BLaER1 treated with 17β-estradiol and CSF1 and Interleukin-3, amounts not matched to agents 10 nM and 100 nM (cell line): ENCODE measurements at regions not wholly inside any gene's neighbourhood (a gene's known extent, or its start where the extent isn't known, plus 50 kb on each side); places are given as distances from the start of the nearest gene placed in this dataset.

Source experiments
- H3K27ac ChIP-seq, 11 experiments: shearing (Covaris generic); formaldehyde crosslinking; 2 replicates each; pipeline ENCODE4 v1.8.1; 2022
- H3K27me3 ChIP-seq, 11 experiments: shearing (Covaris generic); formaldehyde crosslinking; 2 replicates each; pipeline ENCODE4 v1.8.1; 2022
- H3K36me3 ChIP-seq, 11 experiments: shearing (Covaris generic); formaldehyde crosslinking; 2 replicates each; pipeline ENCODE4 v1.8.1; 2022
- H3K4me1 ChIP-seq, 10 experiments: shearing (Covaris generic); formaldehyde crosslinking; 2 replicates each; pipeline ENCODE4 v1.8.1; 2022
- H3K4me2 ChIP-seq, 11 experiments: shearing (Covaris generic); formaldehyde crosslinking; 2 replicates each; pipeline ENCODE4 v1.8.1; 2022
- H3K4me3 ChIP-seq, 10 experiments: shearing (Covaris generic); formaldehyde crosslinking; 2 replicates each; pipeline ENCODE4 v1.8.1; 2022
- H3K9ac ChIP-seq, 11 experiments: shearing (Covaris generic); formaldehyde crosslinking; 2 replicates each; pipeline ENCODE4 v1.8.1; 2022
- H3K9me3 ChIP-seq, 11 experiments: shearing (Covaris generic); formaldehyde crosslinking; replicated peaks in 1 of 11; 2 replicates each; pipeline ENCODE4 v1.8.1; 2022
- H4K20me1 ChIP-seq, 11 experiments: shearing (Covaris generic); formaldehyde crosslinking; 2 replicates each; pipeline ENCODE4 v1.8.1; 2022
- Cebpa-rat ChIP-seq, 11 experiments: shearing (Covaris generic); IDR thresholded peaks; 2 replicates each; pipeline ENCODE4 v1.8.1; 2022

GRCh38 chr2:38438133-38438882 lies 61.2 kb upstream of the ATL2 start:
- H3K9me3 ChIP-seq = peaks cover 0 to 4% (median 0%) of the 10 kb centered on the region in 11 experiments; a peak in 1 of 22 replicates
- H3K4me1 ChIP-seq = no peaks in the 10 kb centered on the region; a peak in 2 of 20 replicates
- no peaks in the 10 kb centered on the region for H3K36me3 ChIP-seq
- H3K27ac ChIP-seq = no peak overlapping the region
- no peak for TF ChIP-seq Cebpa-rat (IDR thresholded peaks at IDR 0.05)
- no peak overlapping the region for H3K9ac ChIP-seq
- H3K4me3 ChIP-seq = no peak overlapping the region
- no peaks in the 10 kb centered on the region for H4K20me1 ChIP-seq
- H3K27me3 ChIP-seq = no peaks in the 10 kb centered on the region
- H3K4me2 ChIP-seq = no peak overlapping the region

DNA sequence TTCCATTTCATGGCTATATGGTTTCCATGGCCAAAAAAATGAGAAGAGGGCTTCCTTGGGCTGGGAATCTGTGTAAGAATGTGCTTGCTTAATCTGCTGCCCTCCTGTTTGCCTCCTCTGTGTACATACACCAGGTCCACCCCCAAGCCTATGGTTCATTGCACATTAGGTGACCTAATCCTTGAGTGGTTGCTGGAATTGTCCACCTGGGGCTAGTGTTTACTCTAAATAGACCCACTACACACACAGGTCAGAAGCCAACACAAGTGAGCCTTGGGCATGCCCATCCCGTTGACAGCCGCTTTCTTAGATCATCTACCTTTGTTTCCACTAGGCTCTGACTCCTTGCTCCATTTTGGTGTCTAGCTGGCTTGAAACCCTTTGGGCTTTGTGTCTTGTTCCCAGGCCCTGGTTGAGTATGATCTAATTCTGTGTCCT lies 59.2 kb upstream of the ATL2 start:
- peaks cover 0 to 4% (median 0%) of the 10 kb centered on the region in 11 experiments; a peak in 1 of 22 replicates for H3K9me3 ChIP-seq
- H4K20me1 ChIP-seq = no peaks in the 10 kb centered on the region
- no peaks in the 10 kb centered on the region for H3K36me3 ChIP-seq
- no peak overlapping the region for H3K4me3 ChIP-seq
- H3K4me2 ChIP-seq = no peak overlapping the region
- H3K27ac ChIP-seq = no peak overlapping the region
- no peaks in the 10 kb centered on the region for H3K27me3 ChIP-seq
- H3K9ac ChIP-seq = no peak overlapping the region
- no peaks in the 10 kb centered on the region; a peak in 2 of 20 replicates for H3K4me1 ChIP-seq
- TF ChIP-seq Cebpa-rat (IDR thresholded peaks at IDR 0.05) = no peak

- H3K27ac ChIP-seq = no peak overlapping the region
- no peaks in the 10 kb centered on the region; a peak in 2 of 20 replicates for H3K4me1 ChIP-seq
- H4K20me1 ChIP-seq = no peaks in the 10 kb centered on the region
- no peak for TF ChIP-seq Cebpa-rat (IDR thresholded peaks at IDR 0.05)
- peaks cover 0 to 4% (median 0%) of the 10 kb centered on the region in 11 experiments; a peak in 1 of 22 replicates for H3K9me3 ChIP-seq
- no peaks in the 10 kb centered on the region for H3K27me3 ChIP-seq
- no peak overlapping the region for H3K9ac ChIP-seq
- H3K4me3 ChIP-seq = no peak overlapping the region
- H3K4me2 ChIP-seq = no peak overlapping the region
- no peaks in the 10 kb centered on the region for H3K36me3 ChIP-seq
Observed at GRCh38 chr2:38435775-38436174, 58.7 kb upstream of the ATL2 start.

GRCh38 chr2:38434595-38434994 lies 57.5 kb upstream of the ATL2 start:
- Histone ChIP-seq H3K9me3 (peaks cover 0 to 4% (median 0%) of the 10 kb centered on the region in 11 experiments; a peak in 1 of 22 replicates), H3K4me2 (no peak overlapping the region), H3K27me3 (no peaks in the 10 kb centered on the region), H3K27ac (no peak overlapping the region), H3K36me3 (no peaks in the 10 kb centered on the region), H3K4me3 (no peak overlapping the region), H3K9ac (no peak overlapping the region), H4K20me1 (no peaks in the 10 kb centered on the region), H3K4me1 (no peaks in the 10 kb centered on the region; a peak in 2 of 20 replicates)
- no peak for TF ChIP-seq Cebpa-rat (IDR thresholded peaks at IDR 0.05)

GRCh38 chr2:38433607-38433975 lies 56.5 kb upstream of the ATL2 start:
- peaks cover 0 to 4% (median 0%) of the 10 kb centered on the region in 11 experiments; a peak in 1 of 22 replicates for H3K9me3 ChIP-seq
- no peaks in the 10 kb centered on the region for H3K4me1 ChIP-seq
- no peak overlapping the region for H3K27ac ChIP-seq
- no peaks in the 10 kb centered on the region for H3K36me3 ChIP-seq
- no peak overlapping the region for H3K9ac ChIP-seq
- H3K4me3 ChIP-seq = no peak overlapping the region
- TF ChIP-seq Cebpa-rat (IDR thresholded peaks at IDR 0.05) = no peak
- no peak overlapping the region for H3K4me2 ChIP-seq
- H3K27me3 ChIP-seq = no peaks in the 10 kb centered on the region
- H4K20me1 ChIP-seq = no peaks in the 10 kb centered on the region

DNA sequence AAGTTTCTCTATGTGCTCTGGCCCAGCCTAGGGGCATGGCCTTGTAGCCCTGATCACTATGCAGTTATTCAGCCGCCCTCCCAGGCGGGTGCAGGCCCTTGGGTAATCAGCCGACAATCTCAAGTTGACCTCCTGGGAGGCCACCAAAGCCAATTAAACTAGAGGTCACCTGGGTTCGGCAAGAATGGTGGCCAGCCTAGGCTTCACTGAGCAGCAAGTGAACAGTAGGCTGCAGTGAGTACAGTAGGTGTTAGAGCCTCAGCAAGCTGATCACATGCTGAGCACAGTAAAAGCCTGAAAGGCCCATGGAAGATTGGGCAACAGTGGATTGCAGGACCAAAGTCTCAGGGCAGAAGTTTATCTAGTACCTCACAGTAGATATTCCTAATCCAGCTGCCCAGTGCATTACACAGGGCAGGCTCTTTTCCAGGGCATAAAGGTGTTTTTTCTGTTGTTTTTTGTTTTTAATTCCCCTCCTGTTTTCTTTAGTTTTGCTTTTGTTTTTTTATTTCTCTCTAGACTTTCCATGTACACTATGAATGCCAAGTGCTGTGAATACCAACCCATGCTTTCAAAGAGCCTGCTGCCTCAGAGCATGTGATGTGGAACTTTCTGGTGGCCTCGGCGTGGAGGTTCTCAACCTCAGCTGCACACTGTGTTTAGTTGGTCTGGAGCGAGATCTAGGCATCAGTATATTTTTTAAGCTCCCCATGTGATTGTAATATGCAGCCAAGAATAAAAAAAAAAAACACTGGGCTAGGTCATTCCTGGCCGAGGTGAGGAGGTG lies 55.9 kb upstream of the ATL2 start:
- no peak for TF ChIP-seq Cebpa-rat (IDR thresholded peaks at IDR 0.05)
- Histone ChIP-seq H3K27me3 (no peaks in the 10 kb centered on the region), H3K4me2 (no peak overlapping the region), H3K4me3 (no peak overlapping the region), H4K20me1 (no peaks in the 10 kb centered on the region), H3K4me1 (no peaks in the 10 kb centered on the region), H3K9ac (no peak overlapping the region), H3K27ac (no peak overlapping the region), H3K36me3 (no peaks in the 10 kb centered on the region), H3K9me3 (peaks cover 0 to 4% (median 0%) of the 10 kb centered on the region in 11 experiments; a peak in 1 of 22 replicates)

DNA sequence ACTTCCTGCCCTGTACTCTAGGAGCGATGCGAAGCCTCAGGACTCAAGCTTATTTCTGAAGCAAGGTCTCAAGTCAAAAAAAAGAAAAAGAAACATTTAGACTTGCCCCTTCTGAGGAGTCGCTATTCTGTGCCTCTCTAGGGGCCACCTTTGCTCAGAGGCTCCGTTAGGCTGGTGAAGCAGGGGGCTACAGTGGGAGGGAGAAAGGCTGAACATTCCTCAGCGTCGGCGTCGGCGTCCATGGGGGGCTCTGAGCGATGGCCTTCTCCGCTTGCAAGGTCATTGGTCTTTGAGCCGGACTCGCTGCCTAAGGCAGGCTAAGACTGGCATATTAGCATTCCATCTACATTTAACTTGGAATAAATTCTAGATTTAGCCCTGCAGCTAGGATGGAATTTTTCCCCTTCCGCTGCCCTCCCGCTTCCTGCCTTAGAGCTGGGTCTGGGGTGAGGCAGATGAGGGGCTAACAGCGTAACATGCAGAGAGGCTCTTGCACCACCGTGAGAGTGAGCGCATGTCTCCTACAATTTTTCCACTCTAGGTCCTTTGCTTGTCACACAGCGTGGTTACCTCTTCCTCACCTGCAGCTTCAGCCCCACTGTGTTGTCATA lies 53.6 kb upstream of the ATL2 start:
- Histone ChIP-seq H3K9ac (no peak overlapping the region), H3K9me3 (peaks cover 0 to 4% (median 0%) of the 10 kb centered on the region in 11 experiments; a peak in 1 of 22 replicates), H3K4me1 (no peaks in the 10 kb centered on the region), H3K4me2 (no peak overlapping the region), H3K27ac (no peak overlapping the region), H3K36me3 (no peaks in the 10 kb centered on the region), H3K4me3 (no peak overlapping the region), H4K20me1 (no peaks in the 10 kb centered on the region), H3K27me3 (no peaks in the 10 kb centered on the region)
- no peak for TF ChIP-seq Cebpa-rat (IDR thresholded peaks at IDR 0.05)

- no peak overlapping the region for H3K4me3 ChIP-seq
- no peak overlapping the region for H3K9ac ChIP-seq
- H3K4me1 ChIP-seq = no peaks in the 10 kb centered on the region
- H3K27me3 ChIP-seq = no peaks in the 10 kb centered on the region
- no peaks in the 10 kb centered on the region for H3K36me3 ChIP-seq
- TF ChIP-seq Cebpa-rat (IDR thresholded peaks at IDR 0.05) = no peak
- no peaks in the 10 kb centered on the region for H4K20me1 ChIP-seq
- peaks cover 0 to 4% (median 0%) of the 10 kb centered on the region in 11 experiments; a peak in 1 of 22 replicates for H3K9me3 ChIP-seq
- H3K4me2 ChIP-seq = no peak overlapping the region
- H3K27ac ChIP-seq = no peak overlapping the region
Observed at GRCh38 chr2:38430196-38430595, 53.1 kb upstream of the ATL2 start.

DNA sequence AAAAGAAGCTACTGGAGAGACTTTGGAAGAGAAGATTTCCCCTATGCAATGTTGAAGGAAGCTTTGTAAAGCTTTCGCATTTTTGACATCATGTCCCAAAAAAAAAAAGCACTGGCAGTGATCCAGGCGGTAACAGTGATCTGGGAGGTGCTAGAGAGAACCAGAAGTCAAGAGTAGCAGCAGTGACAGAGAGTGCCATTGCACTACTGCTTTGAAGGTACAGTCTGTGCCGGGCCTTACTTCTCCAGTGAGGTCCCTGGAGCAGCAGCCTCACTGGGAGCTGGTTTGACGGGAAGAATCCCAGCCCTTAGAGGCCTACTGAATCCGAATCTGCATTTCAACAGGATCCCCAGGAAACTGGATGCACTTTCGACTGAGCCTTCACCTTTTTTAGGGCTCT lies 50.9 kb upstream of the ATL2 start:
- no peak overlapping the region for H3K27ac ChIP-seq

More for the DNA sequence above, 50.9 kb upstream of the ATL2 start:
- H3K4me3 ChIP-seq = no peak overlapping the region
- H3K9me3 ChIP-seq = no peaks in the 10 kb centered on the region
- no peaks in the 10 kb centered on the region for H3K27me3 ChIP-seq
- no peak for TF ChIP-seq Cebpa-rat (IDR thresholded peaks at IDR 0.05)
- no peaks in the 10 kb centered on the region for H4K20me1 ChIP-seq
- no peaks in the 10 kb centered on the region for H3K36me3 ChIP-seq
- H3K4me1 ChIP-seq = no peaks in the 10 kb centered on the region
- no peak overlapping the region for H3K4me2 ChIP-seq
- no peak overlapping the region for H3K9ac ChIP-seq
